Neuronal stem cell (in vitro differentiated cells): ENCODE measurements at regions not wholly inside any gene's neighbourhood (a gene's known extent, or its start where the extent isn't known, plus 50 kb on each side); places are given as distances from the start of the nearest gene placed in this dataset.

Experiments
- DNase-seq: peaks from one replicate; pipeline ENCODE4 v3.0.0-alpha.2; 2013; ENCODE audit warnings: low spot score
- H2AFZ ChIP-seq: one replicate; pipeline ENCODE4 v1.6.1; 2013; ENCODE audit warnings: mild to moderate bottlenecking, low read length, inconsistent platforms
- H2AK5ac ChIP-seq: 2 replicates; pipeline ENCODE4 v1.6.1; 2013; ENCODE audit warnings: low read depth, mild to moderate bottlenecking, inconsistent platforms, low read length, moderate library complexity, mixed read lengths
- H2BK120ac ChIP-seq: 2 replicates; pipeline ENCODE4 v1.6.1; 2013; ENCODE audit warnings: low read depth, mild to moderate bottlenecking, inconsistent platforms, low read length, moderate library complexity, mixed read lengths
- H2BK12ac ChIP-seq: one replicate; pipeline ENCODE4 v1.6.1; 2013; ENCODE audit warnings: low read length, inconsistent platforms
- H2BK15ac ChIP-seq: 2 replicates; pipeline ENCODE4 v1.6.1; 2013; ENCODE audit warnings: mild to moderate bottlenecking, low read length, inconsistent platforms, mixed read lengths
- H2BK5ac ChIP-seq: one replicate; pipeline ENCODE4 v1.6.1; 2013; ENCODE audit warnings: inconsistent platforms, mild to moderate bottlenecking, low read length, moderate library complexity
- H3K14ac ChIP-seq: one replicate; pipeline ENCODE4 v1.6.1; 2013; ENCODE audit warnings: low read length, inconsistent platforms
- H3K18ac ChIP-seq: 2 replicates; pipeline ENCODE4 v1.6.1; 2013; ENCODE audit warnings: low read length, inconsistent platforms
- H3K23ac ChIP-seq: 2 replicates; pipeline ENCODE4 v1.6.1; 2013; ENCODE audit warnings: low read depth, mild to moderate bottlenecking, mixed read lengths, low read length, inconsistent platforms; ENCODE audit not compliant: poor library complexity
- H3K27ac ChIP-seq: replicated peaks from 3 replicates; pipeline ENCODE4 v1.5.1; 2013; ENCODE audit warnings: low read length, inconsistent platforms
- H3K27me3 ChIP-seq, 3 experiments: 2 replicates each; pipeline ENCODE4 v1.6.1; 2013; ENCODE audit warnings: low read length in 3 of 3, mild to moderate bottlenecking in 2 of 3, inconsistent platforms in 1 of 3, low read depth in 1 of 3, mixed read lengths in 1 of 3, moderate library complexity in 1 of 3; ENCODE audit not compliant: control insufficient read depth in 3 of 3, insufficient read depth in 3 of 3
- H3K36me3 ChIP-seq, 2 donors: replicated peaks in 1 of 2; 2 replicates each; pipeline ENCODE4 v1.6.1; 2013; ENCODE audit warnings: low read length in 2 of 2; ENCODE audit not compliant: control insufficient read depth in 2 of 2, insufficient read depth in 2 of 2
- H3K4ac ChIP-seq: 2 replicates; pipeline ENCODE4 v1.6.1; 2013; ENCODE audit warnings: inconsistent platforms, mild to moderate bottlenecking, low read length, moderate library complexity
- H3K4me1 ChIP-seq, 2 donors: 1 replicate in 1 of 2; 2 replicates in 1 of 2; pipeline ENCODE4 v1.6.1; 2013; ENCODE audit warnings: low read length in 2 of 2, low read depth in 1 of 2; ENCODE audit not compliant: control insufficient read depth in 2 of 2, insufficient read depth in 1 of 2
- H3K4me2 ChIP-seq: one replicate; pipeline ENCODE4 v1.6.1; 2013; ENCODE audit warnings: mild to moderate bottlenecking, low read length, inconsistent platforms; ENCODE audit not compliant: insufficient read depth, poor library complexity, severe bottlenecking
- H3K4me3 ChIP-seq, 2 donors: 2 replicates each; pipeline ENCODE4 v1.5.1; 2013; ENCODE audit warnings: low read length in 2 of 2, mild to moderate bottlenecking in 2 of 2, inconsistent platforms in 1 of 2, moderate library complexity in 1 of 2
- H3K79me1 ChIP-seq: one replicate; pipeline ENCODE4 v1.6.1; 2013; ENCODE audit warnings: low read depth, mild to moderate bottlenecking, inconsistent platforms, low read length, moderate library complexity
- H3K9ac ChIP-seq: one replicate; pipeline ENCODE4 v1.6.1; 2013; ENCODE audit warnings: mild to moderate bottlenecking, low read depth, low read length, inconsistent platforms; ENCODE audit not compliant: poor library complexity
- H3K9me3 ChIP-seq, 2 donors: replicated peaks in 1 of 2; 2 replicates each; pipeline versions ENCODE3 to v1.6.1; 2013; ENCODE audit warnings: low read length in 2 of 2, mild to moderate bottlenecking in 2 of 2, inconsistent platforms in 1 of 2, low read depth in 1 of 2, mixed read lengths in 1 of 2, moderate library complexity in 1 of 2; ENCODE audit not compliant: control insufficient read depth in 2 of 2, insufficient read depth in 1 of 2
- H4K8ac ChIP-seq: one replicate; pipeline ENCODE4 v1.6.1; 2013; ENCODE audit warnings: low read depth, mild to moderate bottlenecking, inconsistent platforms, low read length, moderate library complexity
- H4K91ac ChIP-seq: one replicate; pipeline ENCODE4 v1.6.1; 2013; ENCODE audit warnings: low read length, low read depth, mild to moderate bottlenecking, inconsistent platforms; ENCODE audit not compliant: poor library complexity
- WGBS, 2 donors: extraction: QIAGEN DNeasy Blood & Tissue Kit; methylation state at CpG; one replicate each; pipeline ENCODE4 v1.1.7; 2013; ENCODE audit warnings: missing lambda C conversion rate in 2 of 2, mixed read lengths in 1 of 2; ENCODE audit not compliant: insufficient read length in 2 of 2, insufficient replicate concordance in 1 of 2; ENCODE audit errors: extremely low coverage in 2 of 2; 5-methylcytosine and 5-hydroxymethylcytosine counted together

DNA sequence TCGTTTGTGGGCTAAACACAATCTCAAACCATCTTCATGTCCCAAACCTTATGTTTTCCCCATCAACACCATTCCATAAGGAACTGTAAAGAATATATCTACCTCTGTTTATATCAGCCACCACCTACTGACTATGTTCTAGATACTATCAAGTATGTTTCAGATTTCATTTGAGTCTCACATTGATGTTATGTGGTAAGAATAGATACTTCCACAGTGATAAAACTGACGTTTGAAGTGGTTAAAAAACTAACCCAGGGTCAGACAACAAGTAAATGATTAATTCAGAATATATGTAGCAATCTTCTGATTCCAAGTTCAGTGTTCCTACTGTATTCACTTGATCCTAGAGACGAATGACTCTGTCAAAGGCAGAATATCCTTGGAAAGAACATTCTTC is 156.8 kb upstream of the RASGEF1B start:
- H3K23ac ChIP-seq = no peak overlapping the region
- H3K4me1 ChIP-seq = peaks cover 0 to 4% of the 10 kb centered on the region in 2 donors
- H3K4me3 ChIP-seq = no peak overlapping the region
- no peak overlapping the region for H3K18ac ChIP-seq
- H4K8ac ChIP-seq = no peak overlapping the region
- no peak overlapping the region for H2AK5ac ChIP-seq
- H3K27me3 ChIP-seq = no peaks in the 10 kb centered on the region
- no peak overlapping the region for H4K91ac ChIP-seq
- H2BK12ac ChIP-seq = no peak overlapping the region
- H2BK15ac ChIP-seq = no peak overlapping the region
- H2AFZ ChIP-seq = no peak overlapping the region
- H2BK120ac ChIP-seq = no peak overlapping the region
- no peaks in the 10 kb centered on the region for H3K79me1 ChIP-seq
- no peaks in the 10 kb centered on the region for H3K9me3 ChIP-seq
- H3K14ac ChIP-seq = no peak overlapping the region
- no peak overlapping the region for H3K4me2 ChIP-seq
- no peaks in the 10 kb centered on the region for H3K36me3 ChIP-seq
- no peak overlapping the region for H2BK5ac ChIP-seq
- no CpG with 5 or more reads among the region's 3 CpGs for WGBS, 2 donors
- H3K27ac ChIP-seq = no peak overlapping the region
- DNase-seq = no peak
- no peak overlapping the region for H3K4ac ChIP-seq
- no peak overlapping the region for H3K9ac ChIP-seq

DNA sequence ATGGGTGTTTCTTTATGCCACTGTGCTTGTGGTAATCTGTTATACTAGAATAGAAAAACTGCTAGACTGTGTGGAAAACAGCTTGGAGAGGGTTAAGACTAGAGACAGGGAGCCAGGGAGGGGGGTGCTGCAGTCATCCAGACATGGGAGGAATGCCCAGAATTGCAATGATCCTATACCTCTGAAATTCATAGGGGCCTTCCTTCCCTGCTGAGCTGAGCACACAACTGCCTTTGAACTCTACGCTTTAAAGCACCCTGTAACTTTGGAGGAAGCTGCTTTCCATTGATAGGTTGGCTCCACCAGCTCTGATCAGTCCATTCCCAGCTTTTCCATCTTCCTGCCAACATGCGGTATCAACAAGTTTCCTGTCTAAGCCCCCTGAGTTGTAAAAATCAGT is 155.9 kb upstream of the RASGEF1B start:
- H2AK5ac ChIP-seq = no peak overlapping the region
- H3K18ac ChIP-seq = no peak overlapping the region
- H2AFZ ChIP-seq = no peak overlapping the region
- no peak overlapping the region for H3K27ac ChIP-seq
- H3K79me1 ChIP-seq = no peaks in the 10 kb centered on the region
- H3K9ac ChIP-seq = no peak overlapping the region
- H2BK15ac ChIP-seq = no peak overlapping the region
- no peak overlapping the region for H3K4me3 ChIP-seq
- H3K9me3 ChIP-seq = no peaks in the 10 kb centered on the region
- no peak overlapping the region for H4K8ac ChIP-seq
- H4K91ac ChIP-seq = no peak overlapping the region
- no peak overlapping the region for H2BK12ac ChIP-seq
- no peak overlapping the region for H2BK5ac ChIP-seq
- H3K4me2 ChIP-seq = no peak overlapping the region
- H3K4me1 ChIP-seq = peaks cover 0 to 4% of the 10 kb centered on the region in 2 donors
- H3K4ac ChIP-seq = no peak overlapping the region
- WGBS, 2 donors = no CpG with 5 or more reads among the region's 2 CpGs
- no peak overlapping the region for H2BK120ac ChIP-seq
- no peak for DNase-seq
- H3K23ac ChIP-seq = no peak overlapping the region
- H3K14ac ChIP-seq = no peak overlapping the region
- no peaks in the 10 kb centered on the region for H3K36me3 ChIP-seq
- H3K27me3 ChIP-seq = no peaks in the 10 kb centered on the region

DNA sequence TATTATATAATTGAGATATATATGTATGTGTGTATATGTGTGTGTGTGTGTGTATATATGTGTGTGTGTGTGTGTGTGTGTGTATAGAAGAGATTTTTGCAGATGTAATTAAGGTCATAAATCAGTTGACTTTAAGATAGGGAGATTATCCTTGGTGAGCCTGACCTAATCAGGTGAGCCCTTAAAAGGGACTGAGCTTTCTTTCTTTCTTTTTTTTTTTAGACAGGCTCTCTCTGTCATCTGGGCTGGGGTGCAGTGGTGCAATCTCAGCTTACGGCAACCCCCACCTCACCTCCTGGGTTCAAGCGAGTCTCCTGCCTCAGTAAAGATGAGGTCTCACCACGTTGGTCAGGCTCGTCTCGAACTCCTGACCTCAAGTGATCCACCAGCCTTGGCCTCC is 155.1 kb upstream of the RASGEF1B start:
- no peak overlapping the region for H3K4ac ChIP-seq
- H2BK120ac ChIP-seq = no peak overlapping the region
- H2AK5ac ChIP-seq = no peak overlapping the region
- DNase-seq = no peak
- WGBS, 2 donors = no CpG with 5 or more reads among the region's 5 CpGs
- no peak overlapping the region for H3K4me2 ChIP-seq
- H3K36me3 ChIP-seq = no peaks in the 10 kb centered on the region
- H4K8ac ChIP-seq = no peak overlapping the region
- H3K27me3 ChIP-seq = no peaks in the 10 kb centered on the region
- no peak overlapping the region for H3K27ac ChIP-seq
- H3K4me3 ChIP-seq = no peak overlapping the region
- H4K91ac ChIP-seq = no peak overlapping the region
- no peaks in the 10 kb centered on the region for H3K9me3 ChIP-seq
- no peak overlapping the region for H2BK15ac ChIP-seq
- H3K4me1 ChIP-seq = no peaks in the 10 kb centered on the region
- no peak overlapping the region for H2AFZ ChIP-seq
- H3K9ac ChIP-seq = no peak overlapping the region
- H3K14ac ChIP-seq = no peak overlapping the region
- H2BK5ac ChIP-seq = no peak overlapping the region
- H2BK12ac ChIP-seq = no peak overlapping the region
- no peaks in the 10 kb centered on the region for H3K79me1 ChIP-seq
- no peak overlapping the region for H3K18ac ChIP-seq
- no peak overlapping the region for H3K23ac ChIP-seq

DNA sequence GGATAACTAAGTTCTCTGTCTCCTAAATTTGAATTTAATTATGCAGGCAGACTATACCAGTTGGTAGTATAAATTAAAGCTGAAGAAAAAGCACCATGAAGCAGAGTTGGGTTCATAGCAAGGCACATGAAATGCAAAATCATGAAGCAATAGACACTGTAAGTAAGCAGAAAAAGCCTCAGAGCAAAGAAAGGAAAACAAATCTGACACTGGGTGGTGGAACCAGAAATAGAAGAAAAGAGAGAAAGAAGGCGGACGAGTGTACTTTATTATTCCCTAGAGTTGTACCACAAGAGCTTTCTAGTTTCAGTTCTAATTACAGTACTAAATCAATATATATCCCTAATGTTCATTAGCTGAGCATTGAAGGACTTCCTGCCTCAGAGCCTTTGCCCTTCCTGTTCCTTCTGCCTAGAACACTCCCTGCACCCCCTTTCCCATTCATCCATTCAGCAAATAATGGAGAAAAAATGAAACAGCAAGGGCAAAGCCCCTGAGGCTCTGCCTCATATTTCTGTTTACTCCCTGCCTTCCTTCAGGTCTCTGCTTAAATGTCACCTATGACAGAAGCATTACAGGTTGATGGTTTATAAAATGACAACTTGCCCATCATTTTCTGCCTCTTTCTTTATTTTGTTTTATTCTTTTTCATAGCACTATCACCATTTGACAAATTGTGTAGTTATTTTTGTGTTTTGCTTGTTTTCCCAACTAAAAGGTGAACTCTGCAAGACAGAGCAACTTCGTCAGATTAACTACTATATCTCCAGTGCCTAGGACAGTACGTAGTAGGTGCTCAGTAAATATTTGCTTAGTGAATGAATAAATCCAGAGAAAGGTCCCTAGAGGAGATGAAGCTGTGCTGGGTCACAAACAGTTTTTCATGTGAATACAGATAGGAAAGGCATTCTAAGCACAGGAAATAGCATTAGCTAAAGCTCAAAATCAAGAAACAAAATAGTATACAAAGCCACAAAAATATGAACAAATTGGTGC is 154.0 kb upstream of the RASGEF1B start:
- DNase-seq = no peak
- no peaks in the 10 kb centered on the region for H3K27me3 ChIP-seq
- H3K9ac ChIP-seq = no peak overlapping the region
- no peak overlapping the region for H3K18ac ChIP-seq
- no CpG with 5 or more reads among the region's 4 CpGs for WGBS, 2 donors
- H4K91ac ChIP-seq = no peak overlapping the region
- no peak overlapping the region for H3K14ac ChIP-seq
- H2BK15ac ChIP-seq = no peak overlapping the region
- no peak overlapping the region for H3K27ac ChIP-seq
- H3K79me1 ChIP-seq = no peaks in the 10 kb centered on the region
- no peaks in the 10 kb centered on the region for H3K4me1 ChIP-seq
- no peak overlapping the region for H3K4me2 ChIP-seq
- no peak overlapping the region for H2AFZ ChIP-seq
- H3K9me3 ChIP-seq = no peaks in the 10 kb centered on the region
- H3K23ac ChIP-seq = no peak overlapping the region
- no peak overlapping the region for H3K4ac ChIP-seq
- H3K36me3 ChIP-seq = no peaks in the 10 kb centered on the region
- no peak overlapping the region for H2BK5ac ChIP-seq
- H2BK120ac ChIP-seq = no peak overlapping the region
- H3K4me3 ChIP-seq = no peak overlapping the region
- H2BK12ac ChIP-seq = no peak overlapping the region
- H4K8ac ChIP-seq = no peak overlapping the region
- no peak overlapping the region for H2AK5ac ChIP-seq
